ENCODE measurements at regions not wholly inside any gene's neighbourhood (a gene's known extent, or its start where the extent isn't known, plus 50 kb on each side); places are given as distances from the start of the nearest gene placed in this dataset.

DNA sequence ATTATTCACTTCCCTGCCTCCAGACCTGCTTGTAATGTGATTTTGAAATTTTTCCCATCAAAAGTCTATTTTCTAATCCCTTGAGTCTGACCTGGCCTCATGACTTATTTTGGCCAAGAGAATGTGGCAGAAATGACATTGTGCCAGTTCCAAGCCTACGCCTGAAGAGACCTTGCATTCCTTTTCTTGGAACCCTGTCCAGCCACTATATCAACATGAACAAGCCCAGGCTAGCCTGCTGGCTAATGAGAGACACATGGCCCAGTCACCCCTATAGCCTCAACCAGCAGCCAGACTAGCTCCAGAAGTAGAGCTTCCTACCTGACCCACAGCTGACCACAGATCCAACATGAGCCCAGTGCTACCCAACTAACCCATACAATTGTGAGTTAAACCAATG lies 121.1 kb upstream of the ACP3 start:
- DNase-seq = no peak

DNA sequence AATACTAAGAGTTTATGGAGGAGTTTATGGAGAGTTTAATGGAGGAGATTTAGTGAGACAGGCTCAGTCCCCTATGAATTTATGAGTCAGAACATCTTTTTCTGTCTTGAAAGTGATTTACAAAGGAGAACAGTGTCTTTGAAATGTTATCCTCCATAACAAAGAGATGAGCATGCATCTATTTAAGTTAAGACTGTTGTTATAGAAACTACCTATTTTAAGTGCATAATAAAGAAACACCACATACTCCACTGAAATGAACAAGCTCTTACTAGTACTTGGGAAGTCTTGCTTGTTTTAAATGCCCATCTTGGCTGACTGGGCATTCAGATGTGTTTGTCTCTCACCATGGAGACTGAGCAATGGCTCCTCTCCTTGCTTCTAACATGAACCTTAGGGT lies 118.7 kb upstream of the ACP3 start:
- DNase-seq = no peak

DNA sequence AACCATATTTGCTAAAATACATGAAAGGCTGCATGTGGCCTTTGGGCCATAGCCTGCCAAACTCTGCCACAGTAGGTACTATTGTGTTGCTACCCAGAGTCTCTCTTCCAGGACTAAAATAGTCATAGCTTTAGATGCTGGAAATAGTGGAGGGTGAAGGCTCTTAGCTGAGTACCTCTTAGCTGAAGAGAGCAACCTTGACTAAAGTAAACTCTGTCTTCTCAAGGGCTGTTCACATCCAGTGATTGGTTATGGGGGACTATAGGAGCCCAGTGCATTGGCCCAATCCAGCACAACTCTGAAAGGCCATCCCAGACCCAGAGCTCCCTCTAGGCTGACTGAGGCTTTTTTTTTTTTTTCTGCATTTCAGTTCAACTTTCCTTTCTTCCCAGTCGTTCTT lies 117.8 kb upstream of the ACP3 start:
- no peak for DNase-seq

DNA sequence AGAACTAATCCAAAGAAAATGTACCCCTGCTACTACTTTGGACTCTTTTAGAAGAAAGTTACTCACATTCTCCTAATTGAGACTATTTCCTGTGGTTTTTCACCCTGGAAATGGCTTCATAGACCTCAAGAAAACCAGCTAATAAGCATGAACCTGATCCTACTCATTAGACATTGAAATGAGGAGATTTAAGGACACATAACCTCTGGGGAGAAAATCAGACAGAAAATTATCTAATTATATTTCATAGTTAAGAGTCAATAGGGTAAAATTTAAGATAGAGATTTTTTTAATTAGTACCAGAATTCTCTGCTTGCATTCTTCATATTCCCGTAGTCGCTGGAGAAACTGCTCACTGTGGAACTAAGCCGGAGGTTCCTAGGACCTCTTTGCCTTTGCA lies 114.6 kb upstream of the ACP3 start:
- no peak for DNase-seq

DNA sequence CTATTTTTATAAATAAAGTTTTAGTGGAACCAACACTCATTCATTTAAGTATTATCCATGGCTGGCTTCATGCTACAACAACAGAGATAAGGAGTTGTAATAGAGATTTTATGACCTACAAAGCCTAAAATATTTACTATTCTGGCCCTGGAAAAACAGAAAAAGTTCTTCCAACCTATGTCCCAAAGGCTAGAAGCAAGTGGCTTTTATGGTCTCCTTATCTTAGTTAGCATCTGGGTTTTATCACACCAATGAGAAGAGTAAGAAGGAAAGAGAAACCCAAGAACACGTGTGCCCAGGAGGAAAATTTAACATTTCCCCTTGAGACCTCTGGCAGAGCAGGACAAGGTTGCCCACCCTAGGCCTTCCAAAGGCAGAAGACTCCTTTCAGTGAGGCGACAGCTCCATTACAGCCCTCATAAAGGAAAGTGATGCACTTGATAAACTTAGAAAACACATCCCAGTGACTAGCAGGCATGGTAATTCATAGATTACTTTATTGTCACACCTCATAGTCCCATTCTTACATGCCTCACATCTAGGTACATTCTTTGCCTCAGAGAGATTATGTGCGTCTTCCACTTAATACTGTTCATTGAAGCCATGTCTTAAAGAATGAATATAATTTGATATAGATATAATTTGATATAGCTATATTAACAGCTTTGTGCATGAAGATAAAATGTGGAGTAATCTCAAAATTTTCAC lies 113.2 kb upstream of the ACP3 start:
- no peak for DNase-seq

DNA sequence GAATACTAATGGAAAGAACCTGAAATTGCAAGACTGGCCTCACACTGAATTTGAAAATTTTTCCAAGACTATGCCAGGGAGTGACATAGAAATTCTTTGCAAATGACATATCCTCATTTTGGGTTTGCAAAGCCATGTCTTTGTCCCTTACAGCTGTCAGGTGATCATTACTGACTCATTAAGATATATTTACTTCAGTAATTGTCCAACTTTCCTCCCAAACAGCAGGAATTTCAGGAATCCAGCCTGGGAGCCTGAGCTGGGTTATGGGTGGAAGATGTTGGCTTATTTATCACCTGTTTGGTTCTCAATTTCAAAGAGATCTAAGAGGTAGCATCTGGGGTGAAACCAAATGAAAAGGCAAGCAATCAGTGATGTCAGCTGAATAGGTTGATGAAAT lies 111.6 kb upstream of the ACP3 start:
- DNase-seq = no peak

DNA sequence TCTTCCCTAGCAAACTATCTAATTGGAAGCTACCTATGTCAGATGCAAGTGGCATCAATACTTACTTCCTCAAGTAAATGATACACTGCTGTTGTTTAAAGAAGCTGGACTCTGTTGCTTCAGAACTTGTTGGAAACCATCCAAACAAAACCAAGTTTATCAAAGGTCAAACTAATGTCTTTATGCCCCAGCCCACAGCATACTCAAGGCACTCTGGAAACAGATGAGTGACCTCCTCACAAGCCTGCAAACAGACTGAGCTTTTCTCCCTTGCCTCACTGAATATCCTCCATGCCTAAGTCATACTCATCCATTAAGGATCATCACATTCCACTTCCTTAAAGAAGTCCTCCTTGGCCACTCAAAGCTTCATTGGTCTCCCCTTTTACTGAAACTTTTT lies 107.4 kb upstream of the ACP3 start:
- no peak for DNase-seq

DNA sequence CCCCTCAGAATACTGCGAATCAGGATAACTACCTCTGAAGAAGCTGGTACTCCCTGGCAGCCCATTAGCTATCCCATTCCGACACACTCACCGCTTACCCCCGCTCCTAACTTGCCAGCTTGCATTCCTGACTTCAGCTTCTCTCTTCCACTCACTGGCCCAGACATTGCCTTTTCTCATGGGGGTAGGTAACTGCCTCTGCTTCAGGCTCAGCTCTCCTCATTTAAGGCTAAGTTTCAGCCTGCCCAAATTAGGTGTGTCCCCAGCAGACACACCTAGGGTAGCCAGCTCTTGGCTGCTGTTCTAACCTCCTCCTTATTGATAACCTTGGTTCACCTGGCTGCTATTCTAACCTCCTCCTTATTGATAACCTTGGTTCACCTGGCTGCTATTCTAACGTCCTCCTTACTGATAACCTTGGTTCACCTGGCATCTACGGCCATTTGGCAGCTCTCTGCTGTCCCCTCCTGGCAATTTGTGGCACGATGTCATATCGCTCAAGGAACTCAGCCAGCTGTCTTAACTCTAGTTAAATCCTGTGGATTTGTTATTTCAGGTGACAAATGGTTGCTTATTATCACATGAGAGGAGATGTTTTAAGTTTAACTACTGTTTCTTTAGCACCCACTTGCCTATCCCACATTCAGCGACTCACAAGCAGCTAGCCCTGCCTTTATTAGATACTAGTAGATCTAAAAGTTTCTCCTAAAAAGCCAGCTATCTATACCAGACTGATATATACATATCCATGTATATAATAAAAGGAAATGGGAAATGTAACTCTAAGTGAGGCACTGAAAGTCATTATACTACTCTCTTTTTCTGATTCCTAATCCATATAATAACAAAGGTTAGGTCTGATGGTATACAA lies 106.5 kb upstream of the ACP3 start:
- no peak for DNase-seq

DNA sequence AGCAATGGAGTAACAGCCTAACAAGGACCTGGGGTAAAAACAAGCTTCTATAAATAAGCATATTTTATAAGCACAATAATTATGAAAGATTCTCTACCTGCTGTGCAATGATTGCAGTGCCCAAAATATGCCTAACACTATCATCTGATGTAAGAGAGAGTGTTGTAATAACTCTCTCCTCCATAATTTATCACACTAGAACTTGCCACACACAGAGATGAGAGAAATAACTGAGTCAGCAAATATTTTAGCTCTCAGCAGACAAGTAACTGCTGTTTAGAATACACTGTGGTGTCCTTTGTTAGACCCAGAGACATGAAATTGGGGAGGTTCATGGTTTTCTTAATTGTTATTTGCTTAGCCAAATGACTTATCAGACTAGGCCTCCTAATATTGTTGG lies 105.3 kb upstream of the ACP3 start:
- no peak for DNase-seq

DNA sequence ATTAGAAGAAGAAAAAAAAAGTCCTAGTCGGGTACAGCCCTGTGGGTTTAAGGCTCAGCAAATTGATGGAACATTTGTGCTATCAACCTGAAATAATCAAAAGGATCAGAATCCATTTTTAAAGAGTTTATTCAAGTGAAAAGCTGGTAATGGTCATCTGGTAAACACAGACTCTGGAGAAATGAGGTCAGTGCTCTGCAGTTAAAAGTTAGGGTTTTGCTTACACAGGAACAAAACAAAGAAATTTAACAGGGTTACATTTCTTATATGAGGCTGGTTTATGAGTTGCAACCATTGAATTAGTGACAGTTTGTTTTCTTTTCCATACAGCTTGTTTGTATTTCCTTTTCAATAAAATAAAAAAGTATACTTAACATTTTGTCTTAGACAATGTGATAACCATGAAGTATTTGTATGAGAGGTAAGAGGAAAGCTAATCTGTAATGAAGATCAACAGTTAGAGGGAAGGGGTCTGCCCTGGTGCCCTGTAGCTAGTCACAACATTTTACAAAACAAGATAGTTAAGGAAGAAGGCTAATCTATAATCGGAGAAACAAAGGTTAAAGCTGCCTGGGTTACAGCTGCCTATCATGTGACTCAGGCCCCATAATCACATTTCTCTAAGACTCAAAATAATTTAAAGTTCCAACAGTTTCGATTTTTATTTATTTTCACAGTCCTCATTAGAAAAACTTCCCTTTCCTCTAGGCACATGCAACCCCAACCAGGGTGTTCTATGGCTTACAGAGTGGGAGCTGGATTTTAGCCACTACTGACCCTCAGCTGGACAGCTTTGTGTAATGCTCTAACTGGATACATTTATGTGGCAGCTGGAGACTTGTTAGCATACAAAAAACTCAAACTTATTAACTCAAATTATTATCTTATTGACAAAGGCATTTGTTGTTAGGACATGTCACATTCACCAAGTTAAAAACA lies 98.1 kb upstream of the ACP3 start:
- no peak for DNase-seq

DNA sequence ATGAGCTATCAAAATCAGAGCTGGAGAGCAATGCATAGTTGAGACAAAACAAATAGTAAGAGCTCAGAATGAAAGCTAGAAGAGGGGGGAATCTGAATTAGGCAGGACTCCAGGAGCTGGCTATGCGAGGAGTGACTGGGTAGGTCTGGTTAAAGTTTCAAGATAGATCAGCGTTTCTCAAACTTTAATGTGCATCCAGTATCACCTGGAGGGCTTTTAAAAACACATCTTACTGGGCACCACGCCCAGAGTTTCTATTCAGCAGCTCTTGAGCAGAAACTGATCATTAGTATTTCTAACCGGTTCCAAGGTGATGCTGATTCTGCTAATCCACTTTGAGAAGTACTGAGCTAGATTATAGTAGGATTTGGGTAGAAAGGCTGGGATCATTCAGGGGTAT lies 96.2 kb upstream of the ACP3 start:
- DNase-seq = no peak

DNA sequence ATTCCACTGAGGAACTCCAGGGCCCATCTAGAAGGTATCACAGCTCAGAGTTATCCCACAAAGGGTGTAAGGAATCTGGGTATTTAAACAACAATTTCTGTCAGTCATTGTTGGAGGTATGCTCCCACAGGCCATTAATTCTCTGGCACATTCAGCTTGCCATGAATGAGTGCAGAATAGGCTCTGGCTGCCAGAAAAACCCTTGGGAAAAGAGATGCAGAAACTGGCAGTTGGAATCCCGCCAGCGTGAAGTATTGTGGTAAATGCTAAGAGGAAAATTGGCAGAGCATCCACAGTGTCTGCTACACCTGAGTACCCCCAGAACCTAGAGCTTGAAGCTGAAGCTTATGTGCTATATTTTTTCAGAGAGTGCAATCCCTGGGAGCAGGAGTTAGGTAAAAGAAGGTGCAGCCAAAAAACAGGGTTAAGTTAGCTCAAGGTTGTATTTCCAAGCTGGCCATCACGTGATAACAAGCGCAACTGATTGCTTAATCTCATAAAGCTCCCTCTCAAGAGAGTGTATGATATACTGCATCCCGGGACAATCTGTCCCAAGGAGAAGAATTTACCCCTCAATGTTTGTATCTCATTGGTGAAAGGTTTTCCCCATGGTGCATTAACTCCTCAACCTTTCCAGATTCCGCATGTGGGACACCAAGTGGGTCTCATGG lies 94.2 kb upstream of the ACP3 start:
- no peak for DNase-seq

DNA sequence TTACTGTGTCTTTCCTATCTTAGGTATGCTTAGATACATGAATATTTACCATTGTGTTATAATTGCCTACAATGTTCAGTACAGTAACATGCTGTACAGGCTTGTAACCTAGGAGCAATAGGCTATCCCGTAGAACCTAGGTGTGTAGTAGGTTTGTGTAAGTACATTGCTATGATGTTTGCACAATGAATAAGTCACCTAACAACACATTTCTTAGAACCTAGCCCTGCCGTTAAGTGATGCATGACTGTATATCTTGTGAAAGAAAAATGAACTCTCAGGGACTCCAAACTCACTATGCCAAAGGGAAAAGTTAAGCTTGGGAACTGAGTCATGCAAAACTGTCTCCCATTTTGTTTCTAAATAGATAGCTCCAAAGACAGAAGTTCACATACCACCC lies 91.5 kb upstream of the ACP3 start:
- no peak for DNase-seq

DNA sequence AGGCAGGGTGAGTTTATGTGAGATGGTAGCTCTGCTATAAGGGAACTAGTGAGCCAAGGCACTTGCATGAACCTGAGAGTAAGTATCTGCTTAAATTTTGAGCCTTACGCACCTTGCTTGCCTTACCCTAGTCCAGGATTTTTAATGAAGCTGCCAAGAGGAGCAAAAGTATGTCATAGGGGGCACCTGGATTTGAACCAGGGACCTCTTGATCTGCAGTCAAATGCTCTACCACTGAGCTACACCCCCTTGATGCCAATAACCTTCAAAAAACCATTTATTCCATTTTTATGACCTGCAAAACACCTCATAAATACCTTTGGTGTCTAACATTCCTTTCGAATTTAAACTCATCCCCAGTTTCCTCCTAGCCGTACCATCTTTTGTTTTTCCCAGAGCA lies 88.3 kb upstream of the ACP3 start:
- DNase-seq = no peak

DNA sequence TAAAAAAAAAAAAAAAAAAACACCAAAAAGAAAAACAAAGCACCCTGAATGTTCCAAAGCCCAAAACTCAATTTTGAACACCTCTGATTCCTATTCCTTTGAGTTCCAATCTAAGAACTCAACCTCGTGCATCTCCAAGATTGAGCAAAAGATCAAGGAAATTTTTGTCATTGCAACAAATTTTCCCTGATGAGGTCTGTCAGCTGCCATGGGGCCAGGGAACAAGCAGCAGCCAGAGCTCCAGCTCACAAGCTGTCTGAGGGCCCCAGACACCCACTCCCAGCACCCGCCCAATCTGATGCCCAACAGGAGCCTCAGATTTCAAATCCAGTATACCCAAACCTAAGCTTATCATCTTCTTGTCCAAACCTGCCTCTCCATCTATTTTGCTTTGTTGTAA lies 87.6 kb upstream of the ACP3 start:
- no peak for DNase-seq

DNA sequence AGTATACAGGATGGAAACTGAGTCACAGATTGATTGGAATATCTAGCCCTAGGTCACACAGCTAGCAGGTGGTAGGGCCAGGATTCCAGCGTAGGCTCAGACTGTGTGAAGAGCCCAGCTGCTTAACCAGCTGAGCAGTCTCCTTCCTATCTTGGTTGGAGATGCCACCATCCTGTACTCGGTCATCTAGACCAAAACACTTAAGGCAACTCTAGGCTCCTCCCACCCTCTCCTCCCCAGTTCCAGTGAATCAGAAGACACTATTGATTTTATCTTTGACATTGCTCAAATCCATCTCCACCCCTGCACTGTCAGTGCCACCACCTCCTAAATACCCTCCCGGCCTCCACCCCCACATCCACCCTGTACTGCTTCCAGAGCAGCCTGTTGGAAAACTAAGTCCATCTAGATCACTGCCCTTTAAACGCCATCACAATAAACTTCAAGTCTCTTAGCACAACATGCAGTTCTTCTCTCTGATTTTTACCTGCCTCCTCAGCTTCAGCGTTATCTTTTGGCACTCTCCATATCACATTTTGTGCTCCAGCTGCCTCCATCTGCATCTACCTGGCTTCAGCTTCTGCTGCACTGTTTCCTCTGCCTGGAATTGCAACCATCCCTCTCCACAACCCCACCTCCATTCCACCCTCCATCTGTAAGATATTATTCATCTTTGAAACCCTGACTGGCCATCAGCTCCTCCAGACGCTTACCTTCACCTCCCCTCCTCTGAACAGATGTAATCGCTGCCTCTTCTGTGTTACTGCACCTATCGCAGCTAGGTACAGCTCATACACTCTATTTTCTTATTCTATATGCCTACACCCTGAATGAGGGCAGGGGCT lies 86.8 kb upstream of the ACP3 start:
- no peak for DNase-seq

DNA sequence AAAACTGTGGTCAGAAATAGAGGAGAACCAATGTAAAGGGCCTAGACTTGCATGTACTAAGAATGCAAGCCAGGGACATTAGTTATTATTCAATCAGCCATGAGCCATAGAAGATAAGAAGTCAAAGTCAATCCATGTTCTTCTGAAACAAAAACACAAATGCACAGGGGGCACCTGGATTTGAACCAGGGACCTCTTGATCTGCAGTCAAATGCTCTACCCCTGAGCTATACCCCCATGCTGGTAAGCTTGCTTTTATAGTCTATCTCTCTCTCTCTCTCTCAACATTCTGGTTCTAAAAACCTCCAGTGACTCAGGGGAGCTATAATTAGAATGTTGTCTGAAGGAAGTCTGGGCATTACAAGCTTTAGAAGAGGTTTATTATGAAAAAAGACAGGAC lies 85.6 kb upstream of the ACP3 start:
- no peak for DNase-seq

DNA sequence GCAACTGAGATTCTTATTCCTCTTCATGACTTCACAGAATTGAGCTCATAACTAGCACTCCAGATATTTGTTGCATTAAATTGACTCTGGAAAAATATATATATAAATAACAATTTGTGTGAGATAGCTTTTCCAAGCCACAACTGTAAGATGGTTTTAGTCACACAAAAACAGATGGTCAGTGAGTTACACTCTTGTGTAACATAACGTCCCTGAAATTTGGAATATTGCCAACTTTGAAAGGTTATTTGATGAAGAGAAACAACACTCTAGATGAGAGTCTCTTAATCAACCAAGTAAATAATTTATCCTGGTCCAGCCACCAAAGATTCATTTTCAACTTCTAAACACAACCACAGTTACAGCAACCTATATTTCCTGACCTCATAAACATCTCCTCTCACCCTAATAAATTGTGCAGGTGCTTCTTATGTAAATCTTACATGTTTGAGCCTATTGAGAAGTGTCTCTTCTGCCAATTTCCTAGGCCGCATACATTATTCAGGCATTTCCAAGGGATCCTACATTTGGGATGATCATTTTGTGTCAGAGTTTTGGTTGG lies 84.9 kb upstream of the ACP3 start:
- no peak for DNase-seq

DNA sequence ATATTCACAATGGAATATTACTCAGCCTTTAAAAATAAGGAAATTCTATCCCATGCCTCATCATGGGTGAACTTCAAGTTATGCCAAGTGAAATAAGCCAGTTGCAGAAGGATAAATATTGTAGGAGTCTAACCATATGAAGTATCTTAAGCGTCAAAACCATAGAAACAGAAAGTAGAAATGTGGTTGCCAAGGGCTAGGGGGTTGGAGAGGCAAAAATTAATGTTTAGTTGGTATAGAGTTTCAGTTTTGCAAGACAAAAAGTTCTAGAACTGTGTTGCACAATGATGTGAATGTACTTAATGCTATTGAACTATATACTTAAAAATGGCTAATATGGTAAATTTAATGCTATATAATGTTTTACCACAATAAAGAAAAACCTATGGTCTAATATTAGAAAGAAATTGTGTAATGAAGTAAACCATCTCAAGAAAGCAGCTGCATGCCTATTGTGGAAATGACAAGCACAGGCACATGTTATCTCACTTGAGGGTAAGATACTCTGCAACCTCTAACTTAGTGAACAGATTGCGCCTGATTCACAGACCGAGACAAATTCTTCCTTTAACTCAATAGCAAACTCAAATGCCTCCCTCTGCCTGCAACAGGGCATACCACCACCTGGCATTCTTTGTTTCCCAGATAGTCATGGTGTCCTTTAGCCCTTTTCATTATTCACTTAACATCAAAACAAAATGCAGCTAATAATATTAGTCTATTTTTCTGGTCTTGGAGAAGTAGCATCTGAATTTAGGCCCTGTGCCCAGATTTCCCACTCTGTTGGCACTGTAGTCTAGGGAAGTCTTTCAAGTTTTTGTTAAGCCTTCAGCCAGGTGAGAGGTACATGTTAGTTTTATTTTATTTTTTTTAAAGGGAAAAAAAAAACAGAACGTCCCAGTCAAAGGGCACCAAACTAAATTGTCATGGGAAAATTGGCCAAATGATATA lies 80.2 kb upstream of the ACP3 start:
- DNase-seq = no peak

DNA sequence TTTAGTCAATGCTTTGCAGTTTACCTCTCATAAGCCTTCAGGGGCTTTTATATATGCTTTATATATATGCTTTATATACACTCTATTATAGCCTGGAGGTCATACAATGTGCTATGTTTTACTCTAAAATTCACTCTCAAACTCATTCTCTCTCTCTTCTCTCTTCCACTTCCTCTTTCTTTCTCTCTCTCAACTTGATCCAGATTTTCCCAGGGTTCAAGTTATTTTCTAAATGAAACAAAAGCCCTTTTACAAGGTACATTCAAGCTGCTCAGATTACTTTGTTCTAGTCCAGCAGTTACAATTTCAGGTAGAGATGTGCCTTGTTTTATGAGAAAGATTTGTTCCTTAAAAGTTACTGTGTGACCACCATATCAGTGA lies 79.6 kb upstream of the ACP3 start:
- no peak for DNase-seq

DNA sequence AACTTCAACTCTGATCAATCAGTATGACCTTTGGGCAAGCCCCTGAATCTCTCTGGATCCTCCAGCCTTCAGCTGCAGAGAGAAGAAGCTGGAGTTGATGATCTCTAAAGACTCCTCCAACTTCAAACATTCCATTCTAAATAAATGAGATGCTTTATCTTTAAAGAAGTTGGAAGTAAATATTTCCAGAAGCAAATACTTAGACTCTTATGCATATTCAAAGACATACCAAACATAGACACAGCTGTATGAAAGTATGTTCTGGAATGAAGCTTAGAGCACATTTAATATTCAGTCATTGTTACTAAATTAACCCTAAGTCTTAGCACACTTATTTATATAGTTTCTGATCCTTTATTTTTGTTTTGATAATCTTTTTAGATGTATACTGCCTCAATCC lies 77.6 kb upstream of the ACP3 start:
- DNase-seq = no peak

All from amniotic stem cell (primary cell).